SK-N-SH treated with all-trans-retinoic acid at 6 μM for 48 hours (cell line): ENCODE measurements at regions not wholly inside any gene's neighbourhood (a gene's known extent, or its start where the extent isn't known, plus 50 kb on each side); places are given as distances from the start of the nearest gene placed in this dataset.

ENCODE experiments used
- ATAC-seq: fragments of 200-7000 bp; cut with Tn5 transposase; 3 replicates; pipeline ENCODE4 v1.9.1; 2020; ENCODE audit warnings: mild to moderate bottlenecking, moderate library complexity
- BACH2 ChIP-seq: fragments of 250-450 bp; sonication (Bioruptor Pico); IDR thresholded peaks from 2 replicates; pipeline ENCODE4 v1.9.0; 2021; ENCODE audit warnings: mild to moderate bottlenecking, borderline replicate concordance
- CREB5 ChIP-seq: fragments of 250-450 bp; sonication (Bioruptor Pico); IDR thresholded peaks from 2 replicates; pipeline ENCODE4 v1.5.1; 2020; ENCODE audit warnings: low read depth, mild to moderate bottlenecking, moderate library complexity
- CSDC2 ChIP-seq: fragments of 250-450 bp; sonication (Bioruptor Pico); IDR thresholded peaks from 2 replicates; pipeline ENCODE4 v1.5.0; 2020; ENCODE audit warnings: mild to moderate bottlenecking, moderate library complexity
- ESRRG ChIP-seq: fragments of 250-450 bp; sonication (Bioruptor Pico); IDR thresholded peaks from 2 replicates; pipeline ENCODE4 v1.6.1; 2021; ENCODE audit warnings: mild to moderate bottlenecking
- ISL1 ChIP-seq: fragments of 250-450 bp; sonication (Bioruptor Pico); IDR thresholded peaks from 2 replicates; pipeline ENCODE4 v2.1.2; 2022; ENCODE audit warnings: mild to moderate bottlenecking, moderate library complexity
- OSR1 ChIP-seq: fragments of 250-450 bp; sonication (Bioruptor Pico); IDR thresholded peaks from 2 replicates; pipeline ENCODE4 v1.8.0; 2022; ENCODE audit warnings: moderate library complexity, mild to moderate bottlenecking, inconsistent platforms
- PATZ1 ChIP-seq: fragments of 250-450 bp; sonication (Bioruptor Pico); IDR thresholded peaks from 2 replicates; pipeline ENCODE4 v1.8.0; 2020; ENCODE audit warnings: mild to moderate bottlenecking, moderate library complexity, borderline replicate concordance
- POU6F1 ChIP-seq: fragments of 250-450 bp; sonication (Bioruptor Pico); IDR thresholded peaks from 2 replicates; pipeline ENCODE4 v1.8.0; 2021; ENCODE audit warnings: low read depth, mild to moderate bottlenecking, moderate library complexity, borderline replicate concordance
- PPARA ChIP-seq: fragments of 250-450 bp; sonication (Bioruptor Pico); IDR thresholded peaks from 2 replicates; pipeline ENCODE4 v1.5.0; 2020; ENCODE audit warnings: mild to moderate bottlenecking, borderline replicate concordance
- RARB ChIP-seq: fragments of 250-450 bp; sonication (Bioruptor Pico); IDR thresholded peaks from 2 replicates; pipeline ENCODE4 v1.8.0; 2021; ENCODE audit warnings: mild to moderate bottlenecking, moderate library complexity
- SNAI2 ChIP-seq: fragments of 250-450 bp; sonication (Bioruptor Pico); IDR thresholded peaks from 2 replicates; pipeline ENCODE4 v1.5.0; 2020; ENCODE audit warnings: mild to moderate bottlenecking, moderate library complexity
- TCF4 ChIP-seq: fragments of 250-450 bp; sonication (Bioruptor Pico); IDR thresholded peaks from 2 replicates; pipeline ENCODE4 v1.8.0; 2021; ENCODE audit warnings: mild to moderate bottlenecking, moderate library complexity, borderline replicate concordance
- TOX ChIP-seq: fragments of 250-450 bp; sonication (Bioruptor Pico); IDR thresholded peaks from 2 replicates; pipeline ENCODE4 v1.8.0; 2021; ENCODE audit warnings: mild to moderate bottlenecking, moderate library complexity, borderline replicate concordance
- ZC3H10 ChIP-seq: fragments of 250-450 bp; sonication (Bioruptor Pico); IDR thresholded peaks from 2 replicates; pipeline ENCODE4 v1.5.1; 2021; ENCODE audit warnings: mild to moderate bottlenecking, moderate library complexity
- ZFP3 ChIP-seq: fragments of 250-450 bp; sonication (Bioruptor Pico); IDR thresholded peaks from 2 replicates; pipeline ENCODE4 v1.5.0; 2020; ENCODE audit warnings: mild to moderate bottlenecking, moderate library complexity
- ZFP30 ChIP-seq: fragments of 450-650 bp; formaldehyde crosslinking; IDR thresholded peaks from 2 replicates; pipeline ENCODE4 v1.5.0; 2022; ENCODE audit warnings: mild to moderate bottlenecking, moderate library complexity
- ZNF565 ChIP-seq: fragments of 450-650 bp; formaldehyde crosslinking; conservative IDR thresholded peaks from 2 replicates; pipeline ENCODE4 v1.5.0; 2020; ENCODE audit warnings: low read depth, mild to moderate bottlenecking, moderate library complexity
- ZNF70 ChIP-seq: fragments of 450-650 bp; formaldehyde crosslinking; IDR thresholded peaks from 2 replicates; pipeline ENCODE4 v1.5.0; 2020; ENCODE audit warnings: mild to moderate bottlenecking, moderate library complexity
- ZNF8 ChIP-seq: fragments of 450-650 bp; formaldehyde crosslinking; IDR thresholded peaks from 2 replicates; pipeline ENCODE4 v1.5.0; 2020; ENCODE audit warnings: mild to moderate bottlenecking, moderate library complexity
- TF ChIP-seq, protein P1 (sequence below): fragments of 250-450 bp; sonication (Bioruptor Pico); IDR thresholded peaks from 2 replicates; pipeline ENCODE4 v1.5.0; 2020; ENCODE audit warnings: mild to moderate bottlenecking, moderate library complexity

DNA sequence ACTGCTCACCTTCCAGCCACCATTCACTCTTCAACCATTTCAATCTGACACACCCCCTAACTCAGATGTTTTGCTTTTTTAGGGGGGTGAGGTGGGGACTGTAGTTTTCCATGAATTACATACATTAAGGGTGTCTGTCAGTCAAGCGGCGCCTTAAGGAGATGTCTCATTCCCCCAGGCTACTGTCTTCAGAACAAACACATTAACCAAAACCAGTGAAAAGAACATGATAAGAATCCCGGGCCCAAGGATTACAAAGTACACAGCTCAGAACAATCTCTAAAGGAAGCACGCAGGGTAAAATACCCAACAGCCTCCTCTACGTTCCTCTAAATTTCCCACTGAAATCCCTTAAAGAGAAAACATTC, 62.5 kb upstream of the IRF2 start:
- no peak; the same call in 2 of the 3 replicates for ATAC-seq
- TF ChIP-seq ZFP30 (CRISPR knock-in tag) (no peak), POU6F1 (CRISPR knock-in tag) (no peak), PPARA (CRISPR knock-in tag) (no peak), TOX (no peak), ISL1 (no peak), SNAI2 (CRISPR knock-in tag) (no peak), CSDC2 (CRISPR knock-in tag) (no peak), ZC3H10 (no peak), TCF4 (CRISPR knock-in tag) (no peak), PATZ1 (CRISPR knock-in tag) (no peak), CREB5 (CRISPR knock-in tag) (no peak), OSR1 (CRISPR knock-in tag) (no peak), ZFP3 (CRISPR knock-in tag) (no peak), ZNF8 (no peak), RARB (CRISPR knock-in tag) (no peak), ESRRG (CRISPR knock-in tag) (no peak)
- TF ChIP-seq, protein P1, sequence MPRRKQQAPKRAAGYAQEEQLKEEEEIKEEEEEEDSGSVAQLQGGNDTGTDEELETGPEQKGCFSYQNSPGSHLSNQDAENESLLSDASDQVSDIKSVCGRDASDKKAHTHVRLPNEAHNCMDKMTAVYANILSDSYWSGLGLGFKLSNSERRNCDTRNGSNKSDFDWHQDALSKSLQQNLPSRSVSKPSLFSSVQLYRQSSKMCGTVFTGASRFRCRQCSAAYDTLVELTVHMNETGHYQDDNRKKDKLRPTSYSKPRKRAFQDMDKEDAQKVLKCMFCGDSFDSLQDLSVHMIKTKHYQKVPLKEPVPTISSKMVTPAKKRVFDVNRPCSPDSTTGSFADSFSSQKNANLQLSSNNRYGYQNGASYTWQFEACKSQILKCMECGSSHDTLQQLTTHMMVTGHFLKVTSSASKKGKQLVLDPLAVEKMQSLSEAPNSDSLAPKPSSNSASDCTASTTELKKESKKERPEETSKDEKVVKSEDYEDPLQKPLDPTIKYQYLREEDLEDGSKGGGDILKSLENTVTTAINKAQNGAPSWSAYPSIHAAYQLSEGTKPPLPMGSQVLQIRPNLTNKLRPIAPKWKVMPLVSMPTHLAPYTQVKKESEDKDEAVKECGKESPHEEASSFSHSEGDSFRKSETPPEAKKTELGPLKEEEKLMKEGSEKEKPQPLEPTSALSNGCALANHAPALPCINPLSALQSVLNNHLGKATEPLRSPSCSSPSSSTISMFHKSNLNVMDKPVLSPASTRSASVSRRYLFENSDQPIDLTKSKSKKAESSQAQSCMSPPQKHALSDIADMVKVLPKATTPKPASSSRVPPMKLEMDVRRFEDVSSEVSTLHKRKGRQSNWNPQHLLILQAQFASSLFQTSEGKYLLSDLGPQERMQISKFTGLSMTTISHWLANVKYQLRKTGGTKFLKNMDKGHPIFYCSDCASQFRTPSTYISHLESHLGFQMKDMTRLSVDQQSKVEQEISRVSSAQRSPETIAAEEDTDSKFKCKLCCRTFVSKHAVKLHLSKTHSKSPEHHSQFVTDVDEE (CRISPR knock-in tag) = no peak

- ATAC-seq = no peak
- no peak for TF ChIP-seq ZC3H10
- no peak for TF ChIP-seq CREB5 (CRISPR knock-in tag)
- TF ChIP-seq ZNF565 (CRISPR knock-in tag) = no peak
- TF ChIP-seq ZFP3 (CRISPR knock-in tag) = no peak
- no peak for TF ChIP-seq RARB (CRISPR knock-in tag)
- no peak for TF ChIP-seq PPARA (CRISPR knock-in tag)
- TF ChIP-seq ESRRG (CRISPR knock-in tag) = no peak
- TF ChIP-seq OSR1 (CRISPR knock-in tag) = no peak
- TF ChIP-seq POU6F1 (CRISPR knock-in tag) = no peak
- TF ChIP-seq BACH2 (CRISPR knock-in tag) = no peak
- no peak for TF ChIP-seq TOX
- TF ChIP-seq TCF4 (CRISPR knock-in tag) = no peak
- TF ChIP-seq CSDC2 (CRISPR knock-in tag) = no peak
- no peak for TF ChIP-seq ZNF70 (CRISPR knock-in tag)
Observed at GRCh38 chr4:184536065-184536880, 61.9 kb upstream of the IRF2 start.
